Activated naive CD4-positive, alpha-beta T cell (primary cell): ENCODE measurements at regions not wholly inside any gene's neighbourhood (a gene's known extent, or its start where the extent isn't known, plus 50 kb on each side); places are given as distances from the start of the nearest gene placed in this dataset.
"Not testable (repeated sequence)": the region's sequence is repeated elsewhere in the genome, so short reads cannot be mapped to it uniquely, and the experiment has no call there.

ENCODE experiments used
- DNase-seq, 4 experiments: peaks; one replicate each; lab custom pipeline; 2025; lab: John Stamatoyannopoulos, UW

DNA sequence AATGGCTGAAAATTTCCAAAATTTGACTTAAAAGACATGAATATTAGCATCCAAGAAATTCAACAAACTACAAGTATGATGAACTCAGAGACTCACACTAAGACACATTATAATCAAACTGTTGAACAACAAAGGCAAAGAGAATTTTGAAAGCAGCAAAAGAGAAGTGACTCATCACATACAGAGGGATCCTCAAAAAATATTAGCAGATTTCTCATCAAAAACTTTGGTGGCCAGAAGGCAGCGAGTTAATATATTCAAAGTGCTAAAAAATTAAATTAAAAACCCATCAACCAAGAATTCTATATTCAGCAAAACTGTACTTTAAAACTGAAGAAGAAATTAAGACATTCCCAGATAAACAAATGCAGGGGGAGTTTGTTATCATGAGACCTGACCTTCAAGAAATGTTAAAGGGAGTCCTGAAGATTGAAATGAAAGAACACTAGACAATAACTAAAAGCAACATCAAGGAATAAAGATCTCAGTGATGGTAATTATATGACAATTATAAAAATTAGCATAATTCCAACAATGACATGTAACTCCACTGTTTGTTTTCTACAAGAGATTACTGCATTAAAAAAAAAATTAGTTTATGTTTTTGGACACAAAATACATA lies 150.0 kb downstream of the RNASET2 start:
- DNase-seq, result no peak

DNA sequence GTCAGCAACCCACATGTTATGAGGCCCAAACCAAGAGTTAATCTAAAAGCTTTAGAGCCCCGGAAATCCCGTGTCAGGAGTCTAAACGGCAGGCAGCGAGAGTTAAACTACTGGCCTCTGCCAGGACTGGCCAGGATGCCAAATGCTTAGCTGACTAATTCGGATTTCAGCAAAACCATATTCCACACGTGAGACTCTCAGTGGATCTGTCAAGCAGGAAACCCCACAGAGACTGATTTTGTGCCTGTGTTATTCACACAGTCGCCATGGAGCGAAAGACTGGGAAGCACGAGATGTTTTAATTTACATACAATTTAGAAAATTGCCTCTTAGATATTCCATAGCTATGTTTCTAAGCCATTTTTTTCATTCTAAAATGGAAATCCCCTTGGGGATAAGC lies 152.9 kb downstream of the RNASET2 start:
- DNase-seq, result no peak

DNA sequence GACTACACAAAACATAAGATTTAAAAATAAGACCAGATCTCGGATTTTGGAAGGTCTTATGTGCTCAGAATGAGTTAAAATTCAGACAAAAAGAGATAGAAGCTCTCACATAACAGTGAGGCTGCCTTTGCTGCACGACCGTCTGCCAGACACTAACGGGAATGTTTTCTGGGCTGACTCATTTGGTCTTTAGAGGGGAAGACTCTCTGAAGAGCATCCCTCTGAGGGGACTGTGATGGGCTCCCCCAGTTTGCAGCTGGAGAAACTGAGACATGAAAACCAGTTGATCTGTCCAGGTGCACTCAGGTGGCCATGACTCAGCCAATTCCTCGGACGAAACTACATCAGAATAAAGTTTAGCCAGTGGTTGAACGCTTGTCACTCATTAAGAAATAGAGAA lies 153.9 kb downstream of the RNASET2 start:
- no peak for DNase-seq

DNA sequence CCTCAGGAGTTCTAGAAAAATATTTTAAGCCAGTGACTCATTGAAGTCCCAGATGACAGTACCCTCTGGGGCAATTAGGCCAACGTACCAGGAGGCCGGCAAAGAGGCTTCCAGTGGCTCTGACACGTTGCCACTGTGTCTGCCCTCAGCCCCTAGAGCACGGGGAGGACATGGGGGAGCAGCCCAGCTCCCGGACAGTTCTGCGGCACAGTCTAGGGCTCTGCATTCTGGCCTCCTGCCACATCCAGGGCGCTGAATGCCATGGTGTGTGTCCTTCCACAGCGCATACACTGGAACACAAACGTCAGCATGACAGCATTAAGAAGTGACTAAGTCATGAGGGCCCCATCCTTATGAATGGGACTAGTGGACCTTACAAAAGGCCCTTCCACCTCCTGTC lies 156.2 kb downstream of the RNASET2 start:
- no peak for DNase-seq

DNA sequence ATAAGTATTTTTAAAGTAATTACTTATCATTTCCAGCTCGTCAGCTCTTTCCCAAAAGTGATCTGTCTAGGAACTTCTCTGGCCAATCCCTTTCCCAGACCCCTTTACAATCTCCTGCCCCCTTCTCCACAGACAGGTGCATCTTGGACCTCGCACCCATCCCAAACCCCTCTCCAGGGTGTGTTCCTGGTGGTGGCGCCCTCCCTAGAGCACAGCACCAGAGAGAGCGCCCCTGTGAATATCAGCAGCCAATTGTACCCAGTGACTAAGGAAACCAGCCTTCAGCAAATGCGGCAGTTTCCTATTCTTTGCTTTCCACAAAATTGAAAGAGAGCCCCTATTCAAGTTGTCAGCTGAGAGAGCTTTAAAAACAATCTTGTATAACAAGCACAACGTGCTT lies 157.7 kb downstream of the RNASET2 start:
- no peak for DNase-seq

DNA sequence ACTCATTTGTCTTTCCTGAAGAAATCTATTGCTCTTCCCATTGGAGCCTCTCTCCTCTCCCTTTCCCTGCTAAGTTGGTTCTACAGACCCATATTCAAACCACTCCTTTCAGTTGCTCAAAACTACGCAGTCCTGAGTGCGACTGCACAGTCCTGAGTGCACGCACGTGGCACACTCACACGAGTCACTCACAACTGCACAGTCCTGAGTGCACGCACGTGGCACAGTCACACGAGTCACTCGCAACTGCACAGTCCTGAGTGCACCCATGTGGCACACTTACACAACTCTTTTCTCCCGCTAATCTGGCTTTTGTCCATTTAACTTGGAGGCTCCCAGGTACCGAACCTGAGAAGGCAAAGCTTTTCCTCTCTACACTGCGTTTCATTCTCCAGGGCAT lies 159.7 kb downstream of the RNASET2 start:
- DNase-seq, result no peak

DNA sequence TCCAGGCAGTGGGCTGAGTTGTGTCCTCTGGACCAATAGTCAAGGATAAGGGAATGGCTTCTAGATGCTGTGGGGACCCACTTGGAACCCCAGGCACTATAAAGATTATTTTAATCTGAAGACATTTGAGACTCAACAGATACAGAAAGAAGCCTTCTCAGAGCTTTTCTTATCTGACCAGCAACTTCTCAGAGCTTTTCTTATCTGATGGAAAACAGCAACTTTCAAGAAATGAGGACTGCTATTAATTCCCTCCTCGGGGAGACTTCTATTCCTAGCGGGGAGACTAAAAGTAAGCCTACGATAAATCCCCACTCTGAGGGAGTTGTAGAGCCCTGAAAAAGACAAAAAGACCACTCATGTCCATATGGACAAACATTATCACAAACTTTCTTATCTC lies 160.5 kb downstream of the RNASET2 start:
- DNase-seq, result no peak

DNA sequence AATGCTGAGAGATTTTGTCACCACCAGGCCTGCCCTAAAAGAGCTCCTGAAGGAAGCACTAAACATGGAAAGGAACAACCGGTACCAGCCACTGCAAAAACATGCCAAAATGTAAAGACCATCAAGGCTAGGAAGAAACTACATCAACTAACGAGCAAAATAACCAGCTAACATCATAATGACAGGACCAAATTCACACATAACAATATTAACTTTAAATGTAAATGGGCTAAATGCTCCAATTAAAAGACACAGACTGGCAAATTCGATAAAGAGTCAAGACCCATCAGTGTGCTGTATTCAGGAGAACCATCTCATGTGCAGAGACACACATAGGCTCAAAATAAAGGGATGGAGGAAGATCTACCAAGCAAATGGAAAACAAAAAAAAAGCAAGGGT lies 163.8 kb upstream of the RPS6KA2 start:
- not testable (repeated sequence) for DNase-seq

DNA sequence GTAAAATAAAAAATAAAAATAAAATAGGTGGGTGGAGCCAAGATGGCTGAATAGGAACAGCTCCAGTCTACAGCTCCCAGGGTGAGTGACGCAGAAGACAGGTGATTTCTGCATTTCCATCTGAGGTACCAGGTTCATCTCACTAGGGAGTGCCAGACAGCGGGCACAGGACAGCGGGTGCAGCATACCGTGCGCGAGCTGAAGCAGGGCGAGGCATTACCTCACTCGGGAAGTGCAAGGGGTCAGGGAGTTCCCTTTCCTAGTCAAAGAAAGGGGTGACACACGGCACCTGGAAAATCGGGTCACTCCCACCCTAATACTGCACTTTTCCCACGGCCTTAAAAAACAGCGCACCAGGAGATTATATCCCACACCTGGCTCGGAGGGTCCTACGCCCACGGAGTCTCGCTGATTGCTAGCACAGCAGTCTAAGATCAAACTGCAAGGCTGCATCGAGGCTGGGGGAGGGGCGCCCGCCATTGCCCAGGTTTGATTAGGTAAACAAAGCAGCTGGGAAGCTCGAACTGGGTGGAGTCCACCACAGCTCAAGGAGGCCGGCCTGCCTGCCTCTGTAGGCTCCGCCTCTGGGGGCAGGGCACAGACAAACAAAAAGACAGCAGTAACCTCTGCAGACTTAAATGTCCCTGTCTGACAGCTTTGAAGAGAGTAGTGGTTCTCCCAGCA lies 161.9 kb upstream of the RPS6KA2 start:
- DNase-seq, result not testable (repeated sequence)

DNA sequence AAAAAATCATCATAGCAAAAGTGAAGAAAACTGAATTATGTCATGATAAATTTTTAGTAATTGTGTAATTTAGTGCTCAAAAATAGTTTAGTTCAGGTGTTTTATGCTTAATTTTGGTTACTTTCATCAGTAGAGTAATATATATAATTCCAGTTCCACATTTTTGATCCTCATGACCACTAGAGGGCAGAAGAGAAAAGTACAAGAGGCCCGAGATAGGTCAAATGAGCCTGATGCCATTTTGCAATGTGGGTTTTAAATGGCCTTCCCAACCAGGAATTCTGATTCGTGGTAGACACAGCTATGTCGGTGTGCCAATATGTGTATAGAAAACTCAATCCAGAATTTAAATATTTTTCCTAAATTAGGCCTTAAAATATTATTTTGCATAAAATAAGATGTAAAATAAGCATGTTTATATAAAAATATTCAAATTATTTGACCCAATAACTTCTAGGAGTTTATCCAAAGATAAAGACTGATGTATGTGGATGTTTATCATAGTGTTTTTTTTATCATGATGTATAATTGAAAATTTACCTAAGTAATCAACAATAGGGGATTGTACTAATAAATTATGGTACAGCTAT lies 159.7 kb upstream of the RPS6KA2 start:
- no peak for DNase-seq

DNA sequence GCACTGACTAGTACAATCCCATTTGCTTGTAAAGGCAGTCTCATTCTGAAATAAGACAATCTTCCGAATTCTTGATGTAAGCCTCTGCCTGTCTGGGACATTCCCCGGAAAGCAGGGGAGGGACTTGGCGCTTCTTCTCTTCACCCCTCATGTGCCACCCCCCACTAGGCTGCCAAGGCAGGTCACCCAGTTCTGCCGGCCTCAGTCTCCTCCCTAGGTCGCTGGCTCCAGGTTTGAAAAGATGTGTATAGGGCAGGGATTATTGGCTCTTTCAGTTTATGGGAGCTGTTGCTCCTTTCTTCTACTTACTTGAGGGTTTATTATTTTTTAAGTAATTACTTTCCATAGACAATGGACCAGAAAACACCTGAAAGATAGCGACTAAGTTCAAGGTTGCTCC lies 158.1 kb upstream of the RPS6KA2 start:
- DNase-seq, result no peak

DNA sequence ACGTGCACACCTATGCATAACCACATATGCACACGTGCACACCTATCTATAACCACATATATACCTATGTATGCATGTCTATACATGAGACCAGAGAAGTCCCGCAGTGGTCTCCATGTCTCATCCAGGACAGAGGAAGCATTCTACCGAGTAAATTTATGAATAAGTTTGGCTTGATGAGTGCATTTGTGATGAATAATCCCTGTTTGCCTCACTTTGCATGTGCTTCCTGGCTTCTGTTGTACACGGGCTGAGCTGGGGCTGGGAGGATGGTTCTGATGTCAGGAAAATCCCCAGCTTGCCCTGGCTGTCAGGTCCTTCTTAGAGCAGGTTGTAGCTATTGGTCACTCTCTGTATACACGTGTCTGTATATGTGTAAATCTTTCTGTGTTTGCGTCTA lies 157.6 kb upstream of the RPS6KA2 start:
- no peak for DNase-seq

DNA sequence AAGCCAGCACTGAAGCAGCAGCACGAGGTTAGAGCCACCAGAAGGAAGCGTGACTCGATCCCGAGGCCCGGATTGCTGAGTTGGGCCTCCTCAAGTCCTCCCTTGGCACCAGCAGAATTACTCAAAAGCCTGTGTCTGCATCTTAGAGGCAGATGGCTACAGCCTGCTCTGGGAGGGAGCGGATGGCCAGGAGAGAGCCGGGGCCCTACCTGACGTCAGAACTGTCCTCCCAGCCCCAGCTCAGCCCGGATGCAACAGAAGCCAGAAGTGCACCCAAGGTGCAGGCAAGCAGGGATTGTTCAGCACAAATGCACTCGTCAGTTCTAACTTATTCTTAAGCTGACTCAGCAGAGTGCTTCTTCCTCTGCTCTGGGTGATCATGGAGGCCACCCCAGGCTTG lies 155.5 kb upstream of the RPS6KA2 start:
- DNase-seq, result no peak

DNA sequence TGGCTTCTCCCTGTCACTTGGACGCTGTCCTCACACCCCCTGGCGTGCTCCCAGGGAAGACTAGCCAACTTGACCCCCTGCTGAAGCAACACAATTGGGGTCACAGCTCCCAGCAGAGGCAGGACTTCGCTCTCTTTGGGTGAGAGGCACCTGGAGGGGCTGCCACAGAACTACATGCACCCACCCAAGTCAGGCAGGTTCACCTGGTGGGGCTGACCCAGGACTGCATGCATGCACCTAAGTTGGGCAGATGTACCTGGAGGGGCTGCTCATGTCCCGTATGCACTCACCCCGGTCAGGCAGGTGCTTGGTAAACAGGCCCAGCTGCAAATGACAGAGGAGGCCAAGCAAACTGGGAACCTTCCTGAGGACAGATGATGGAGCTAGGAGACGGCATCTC lies 154.3 kb upstream of the RPS6KA2 start:
- no peak for DNase-seq

DNA sequence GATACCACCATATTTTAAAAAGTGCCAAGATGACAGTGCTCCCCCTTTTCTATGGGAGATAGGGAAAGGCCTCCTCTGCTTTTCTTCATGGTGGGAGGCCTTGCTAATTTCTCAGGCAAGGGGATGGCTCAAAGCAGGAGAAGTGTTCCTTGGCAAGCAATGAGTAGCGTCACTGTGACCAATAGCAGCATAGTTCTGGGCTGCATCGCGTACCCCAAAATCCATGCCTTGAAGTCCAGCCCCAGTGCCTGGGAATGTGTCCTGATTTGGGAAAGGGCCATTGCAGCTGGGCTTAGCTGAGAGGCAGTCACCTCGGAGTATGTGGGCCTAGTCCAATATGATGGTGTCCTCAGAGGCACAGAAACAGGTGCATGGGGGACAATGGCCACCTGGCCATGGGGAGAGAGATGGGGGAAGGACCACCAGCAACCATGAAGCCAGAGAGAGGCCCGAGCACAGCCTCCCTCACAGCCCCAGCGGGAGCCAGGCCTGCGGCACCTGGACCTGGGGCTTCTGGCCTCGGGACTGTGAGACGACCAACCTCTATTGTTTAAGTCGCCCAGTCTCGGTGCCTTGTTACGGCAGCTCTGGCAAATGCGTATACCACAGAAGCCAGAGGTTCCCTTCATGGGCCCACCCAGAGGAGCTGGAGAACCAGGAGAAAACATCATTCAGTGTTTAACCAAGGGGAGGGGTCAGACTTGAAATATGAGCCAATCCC lies 153.1 kb upstream of the RPS6KA2 start:
- no peak for DNase-seq

DNA sequence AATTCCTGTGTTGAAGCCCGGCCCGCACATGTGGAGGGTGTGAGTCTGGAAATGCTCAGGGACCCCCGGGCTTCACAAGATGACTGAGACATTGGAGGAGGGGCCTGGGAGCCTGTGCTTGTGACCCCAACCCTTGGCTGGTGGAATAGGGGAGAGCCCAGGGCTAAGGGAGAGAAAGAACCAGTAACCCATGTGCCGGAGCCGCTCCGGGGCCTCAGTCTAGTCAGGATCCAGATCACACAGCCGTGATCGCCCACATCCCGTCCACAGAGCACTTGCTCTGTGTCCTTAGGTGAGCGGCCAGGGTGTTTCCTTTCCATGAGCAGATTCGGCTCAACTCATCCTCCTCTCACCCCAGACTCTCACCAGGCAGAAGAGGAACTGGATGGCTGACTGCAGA lies 152.3 kb upstream of the RPS6KA2 start:
- DNase-seq, result no peak

DNA sequence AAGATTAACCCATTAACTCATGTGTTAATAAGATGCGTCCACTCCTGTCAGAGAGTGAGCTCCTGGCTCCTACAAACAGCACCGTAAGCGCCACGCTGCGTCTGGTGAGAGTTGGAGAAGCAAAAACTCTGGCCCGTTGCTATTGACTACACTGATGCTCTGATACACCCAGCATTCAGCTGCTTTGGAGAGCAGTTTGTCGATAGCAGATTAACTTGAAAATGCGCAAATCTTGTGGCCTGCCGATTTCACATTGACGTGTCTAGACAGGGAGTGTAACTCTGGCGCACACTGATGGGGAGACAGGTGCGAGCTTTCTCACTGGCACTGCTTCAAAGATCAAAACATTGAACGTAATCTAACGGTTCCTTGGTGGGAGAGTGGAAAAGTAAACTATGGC lies 151.7 kb upstream of the RPS6KA2 start:
- no peak for DNase-seq

DNA sequence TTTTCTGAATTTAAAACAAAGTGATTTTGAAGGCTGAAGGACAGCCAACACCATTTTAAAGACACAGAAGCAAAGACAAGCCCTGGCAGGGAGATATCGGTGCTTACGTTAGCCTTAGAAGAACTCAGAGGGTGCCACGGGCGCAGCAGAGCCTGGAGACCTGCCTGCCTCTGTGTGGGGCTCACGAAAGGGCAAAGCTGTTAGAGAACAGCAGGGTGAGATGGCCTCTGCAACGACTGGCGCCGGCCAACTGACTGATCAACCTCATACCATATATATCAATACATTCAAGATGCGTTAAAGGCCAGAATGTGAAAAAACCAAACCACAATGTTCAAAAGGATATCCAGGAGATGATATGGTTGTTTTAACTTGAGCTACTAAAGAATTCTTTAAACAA lies 151.0 kb upstream of the RPS6KA2 start:
- DNase-seq, result no peak

DNA sequence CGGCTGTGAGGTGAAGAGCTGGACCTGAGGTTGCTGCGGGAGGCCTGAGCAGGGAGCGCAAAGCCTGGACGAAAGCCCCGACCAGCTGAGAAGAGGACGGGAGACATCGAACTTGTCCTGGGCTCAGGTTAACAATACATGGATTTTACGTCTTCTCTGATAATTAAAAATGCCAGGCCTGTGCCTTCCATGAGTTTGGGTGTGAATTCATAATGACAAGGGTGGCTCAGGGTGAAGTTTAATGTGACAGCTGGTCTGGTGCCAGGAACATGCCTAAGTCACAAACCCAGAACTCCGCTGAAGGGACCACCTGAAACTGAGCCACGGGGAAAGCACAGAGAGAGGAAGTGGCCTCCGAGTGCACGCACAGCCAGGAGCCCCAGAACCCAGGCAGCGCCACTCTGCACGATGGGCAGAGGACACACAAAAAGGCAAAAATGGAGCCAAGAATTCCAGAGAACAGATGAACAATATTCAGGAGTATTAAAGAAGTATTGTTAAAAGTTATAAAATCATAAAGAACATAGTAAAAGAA lies 150.1 kb upstream of the RPS6KA2 start:
- no peak for DNase-seq

DNA sequence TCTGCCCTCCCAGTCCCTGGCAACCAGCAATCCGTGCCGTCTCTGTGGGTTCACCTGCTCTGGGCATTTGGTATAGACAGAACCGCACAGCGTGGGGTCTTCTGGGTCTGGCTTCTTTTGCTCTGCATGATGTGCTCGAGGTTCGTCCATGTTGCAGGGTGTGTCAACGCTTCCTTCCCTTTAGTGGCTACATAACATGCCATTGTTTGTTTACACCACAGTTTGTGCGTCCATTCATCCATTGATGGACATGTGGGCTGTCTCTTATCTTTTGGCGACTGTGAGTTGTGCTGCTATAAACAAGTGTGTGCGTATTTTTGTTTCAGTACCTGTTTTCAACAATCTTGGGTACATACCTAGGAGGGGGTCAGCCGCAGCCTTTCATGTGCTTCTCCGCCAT lies 149.5 kb upstream of the RPS6KA2 start:
- DNase-seq, result no peak

DNA sequence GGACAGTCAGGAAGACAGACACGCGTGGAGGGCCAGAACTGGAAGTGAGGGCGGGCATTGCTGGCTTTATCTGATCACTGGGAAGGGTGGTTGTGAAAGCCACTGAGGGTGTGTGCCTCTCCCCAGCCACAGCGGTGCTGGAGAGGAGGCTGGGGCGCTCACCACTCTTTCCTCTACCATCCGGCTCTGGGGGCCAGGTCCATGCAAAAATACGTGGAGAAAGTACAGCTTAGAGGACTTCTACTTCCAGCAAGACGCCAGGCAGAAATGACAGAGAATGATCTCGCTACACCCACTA lies 148.8 kb upstream of the RPS6KA2 start:
- DNase-seq, result no peak

DNA sequence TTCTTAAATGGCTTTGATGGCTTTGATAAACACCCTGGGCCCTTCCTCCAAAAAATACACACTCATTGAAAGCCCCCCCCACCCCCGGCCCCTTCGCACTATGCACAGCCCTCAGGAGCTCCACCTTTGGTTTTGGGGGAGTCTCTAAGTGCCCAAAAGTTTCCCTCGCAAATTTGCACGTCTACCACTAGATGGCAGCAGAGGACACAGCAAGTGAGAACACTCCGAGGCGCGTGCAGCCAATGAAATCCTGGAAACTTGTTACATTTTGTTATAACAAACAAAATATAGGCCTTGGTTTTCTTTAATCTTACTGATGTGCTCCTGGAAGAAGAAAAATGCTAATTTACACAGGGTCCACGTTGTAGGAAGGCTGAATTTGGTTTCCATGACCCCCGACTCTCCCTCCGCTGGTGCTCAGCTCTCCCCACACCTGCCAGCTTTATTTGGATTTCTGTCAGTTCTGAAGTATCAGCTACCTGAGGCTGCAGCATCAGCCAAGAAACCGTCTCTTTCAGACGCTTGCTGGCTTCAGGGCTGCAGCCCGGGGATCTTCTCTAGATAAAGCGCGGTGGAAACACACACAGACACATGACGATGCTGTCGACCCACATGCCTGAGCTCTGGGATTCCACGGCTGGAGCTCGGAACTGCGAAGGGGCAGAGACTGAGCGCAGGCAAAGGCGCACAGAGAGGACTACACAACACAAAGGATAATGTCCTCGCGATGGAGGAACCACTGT lies 148.3 kb upstream of the RPS6KA2 start:
- peak in 3 of 4 experiments; percentile 9 to 24 (median 17) for DNase-seq
